GM12872 (cell line): ENCODE measurements at regions not wholly inside any gene's neighbourhood (a gene's known extent, or its start where the extent isn't known, plus 50 kb on each side); places are given as distances from the start of the nearest gene placed in this dataset.

Experiments
- TF ChIP-seq, protein P1 (sequence below): IDR thresholded peaks from 3 replicates; pipeline ENCODE4 v1.5.1; 2011; ENCODE audit warnings: low read depth, mild to moderate bottlenecking, low read length, moderate library complexity; ENCODE audit not compliant: insufficient read depth

DNA sequence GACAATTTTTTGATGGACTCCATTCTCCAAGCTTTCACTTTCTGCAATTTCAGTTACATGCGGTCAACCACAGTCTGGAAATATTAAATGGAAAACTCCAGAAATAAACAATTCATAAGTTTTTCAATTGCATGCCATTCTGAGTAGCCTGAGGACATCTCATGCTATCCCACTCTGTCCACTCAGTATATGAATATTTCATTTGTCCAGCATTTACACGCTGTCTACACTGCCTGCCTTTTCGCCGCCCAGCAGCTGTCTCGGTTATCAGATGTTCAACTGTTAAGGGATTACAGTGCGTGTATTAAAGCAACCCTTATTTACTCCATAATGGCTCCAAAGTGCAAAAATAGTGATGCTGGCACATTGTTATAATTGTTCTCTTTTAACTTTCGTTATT, 116.3 kb downstream of the ADSS2 start:
- TF ChIP-seq, protein P1, sequence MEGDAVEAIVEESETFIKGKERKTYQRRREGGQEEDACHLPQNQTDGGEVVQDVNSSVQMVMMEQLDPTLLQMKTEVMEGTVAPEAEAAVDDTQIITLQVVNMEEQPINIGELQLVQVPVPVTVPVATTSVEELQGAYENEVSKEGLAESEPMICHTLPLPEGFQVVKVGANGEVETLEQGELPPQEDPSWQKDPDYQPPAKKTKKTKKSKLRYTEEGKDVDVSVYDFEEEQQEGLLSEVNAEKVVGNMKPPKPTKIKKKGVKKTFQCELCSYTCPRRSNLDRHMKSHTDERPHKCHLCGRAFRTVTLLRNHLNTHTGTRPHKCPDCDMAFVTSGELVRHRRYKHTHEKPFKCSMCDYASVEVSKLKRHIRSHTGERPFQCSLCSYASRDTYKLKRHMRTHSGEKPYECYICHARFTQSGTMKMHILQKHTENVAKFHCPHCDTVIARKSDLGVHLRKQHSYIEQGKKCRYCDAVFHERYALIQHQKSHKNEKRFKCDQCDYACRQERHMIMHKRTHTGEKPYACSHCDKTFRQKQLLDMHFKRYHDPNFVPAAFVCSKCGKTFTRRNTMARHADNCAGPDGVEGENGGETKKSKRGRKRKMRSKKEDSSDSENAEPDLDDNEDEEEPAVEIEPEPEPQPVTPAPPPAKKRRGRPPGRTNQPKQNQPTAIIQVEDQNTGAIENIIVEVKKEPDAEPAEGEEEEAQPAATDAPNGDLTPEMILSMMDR: no peak

DNA sequence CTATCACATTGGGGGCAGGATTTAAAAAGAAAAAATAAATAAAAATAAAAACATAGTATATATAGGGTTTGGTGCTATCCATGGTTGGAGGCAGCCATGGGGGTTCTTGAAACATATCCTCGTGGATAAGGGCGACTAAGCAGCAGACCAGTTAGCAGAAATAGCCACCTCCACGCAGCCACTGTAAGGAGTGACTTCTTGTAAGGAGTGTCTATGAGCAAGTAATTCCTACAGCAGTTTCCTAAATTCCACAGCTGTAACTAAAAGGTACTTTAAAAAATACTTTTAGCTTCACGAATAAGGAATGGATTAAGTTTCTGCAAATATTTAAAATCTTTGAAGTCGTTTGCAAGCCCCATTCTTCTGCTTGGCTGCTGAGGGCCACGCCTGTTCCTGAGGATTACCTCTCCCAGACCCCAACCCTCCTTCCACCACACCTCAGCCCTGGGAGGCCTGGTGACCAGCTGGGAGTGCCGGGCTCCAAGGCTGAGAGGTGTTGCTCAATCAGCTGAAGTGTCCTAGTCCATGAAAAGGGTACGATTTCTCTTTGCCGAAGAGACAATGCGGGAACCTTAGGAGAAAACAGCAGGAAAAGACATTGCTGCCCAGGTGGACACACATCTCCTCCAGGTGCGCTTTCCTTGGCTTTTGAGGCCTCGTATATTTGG, 115.3 kb downstream of the ADSS2 start:
- TF ChIP-seq, protein P1: no peak

DNA sequence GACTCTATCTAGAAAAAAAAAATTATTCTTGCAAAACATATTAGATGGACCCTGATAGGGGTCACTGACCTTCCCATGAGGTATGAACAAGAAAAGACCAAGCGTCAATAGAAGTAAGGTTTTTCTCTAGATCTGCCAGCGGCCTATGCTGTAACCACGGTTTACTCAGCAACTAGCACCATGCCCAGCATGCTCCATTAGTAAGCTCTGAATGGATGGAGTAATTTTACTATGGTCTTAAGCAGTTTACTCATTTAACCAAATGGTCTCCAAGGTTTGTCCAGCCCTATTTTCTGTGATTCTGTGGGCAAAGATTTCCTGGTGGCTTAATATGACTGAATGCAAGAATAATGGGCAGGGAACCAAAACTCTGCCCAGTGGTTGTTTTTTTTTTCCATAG, 113.9 kb downstream of the ADSS2 start:
- TF ChIP-seq, protein P1: no peak

- TF ChIP-seq, protein P1: no peak
Measured at GRCh38 chr1:244339073-244339692, 112.5 kb downstream of the ADSS2 start.

DNA sequence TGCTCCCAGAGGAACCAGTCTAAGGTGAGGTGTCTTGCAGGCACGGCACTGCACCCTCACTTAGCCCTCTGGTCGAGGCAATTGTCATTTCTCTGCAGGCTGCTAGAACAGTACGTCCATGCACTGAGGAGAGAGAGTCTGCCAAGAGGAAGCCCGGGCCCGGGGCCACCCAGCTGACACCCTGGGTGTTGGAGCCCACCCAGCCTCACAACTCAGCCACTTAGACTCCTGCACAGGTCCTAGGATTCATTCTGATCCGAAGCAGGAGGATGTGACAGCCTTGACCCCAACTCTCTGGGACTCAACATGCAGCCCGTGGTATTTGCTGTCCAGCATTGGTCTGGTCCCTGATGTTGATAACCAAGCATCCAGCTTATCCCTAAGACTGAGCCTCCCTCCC, 111.9 kb downstream of the ADSS2 start:
- TF ChIP-seq, protein P1: no peak

DNA sequence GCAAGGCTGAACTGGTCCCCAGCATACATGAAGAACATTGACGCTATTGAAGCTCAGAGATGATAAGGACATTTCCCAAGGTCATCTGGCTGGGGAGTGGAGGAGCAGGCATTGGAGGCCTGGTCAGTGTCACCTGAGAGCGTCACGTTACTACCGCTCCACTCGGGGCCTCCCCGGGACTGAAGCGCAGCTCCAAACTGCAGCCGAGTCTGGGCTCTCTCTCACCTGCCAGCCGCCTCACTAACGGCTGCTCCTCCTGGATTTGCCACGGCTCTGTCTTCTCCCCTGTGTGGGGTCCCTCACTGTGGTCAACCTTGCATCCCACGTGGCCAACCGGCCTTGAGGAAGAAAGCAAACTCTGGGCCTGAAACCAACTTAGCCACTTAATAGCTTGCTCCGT, 111.3 kb downstream of the ADSS2 start:
- TF ChIP-seq, protein P1: no peak

DNA sequence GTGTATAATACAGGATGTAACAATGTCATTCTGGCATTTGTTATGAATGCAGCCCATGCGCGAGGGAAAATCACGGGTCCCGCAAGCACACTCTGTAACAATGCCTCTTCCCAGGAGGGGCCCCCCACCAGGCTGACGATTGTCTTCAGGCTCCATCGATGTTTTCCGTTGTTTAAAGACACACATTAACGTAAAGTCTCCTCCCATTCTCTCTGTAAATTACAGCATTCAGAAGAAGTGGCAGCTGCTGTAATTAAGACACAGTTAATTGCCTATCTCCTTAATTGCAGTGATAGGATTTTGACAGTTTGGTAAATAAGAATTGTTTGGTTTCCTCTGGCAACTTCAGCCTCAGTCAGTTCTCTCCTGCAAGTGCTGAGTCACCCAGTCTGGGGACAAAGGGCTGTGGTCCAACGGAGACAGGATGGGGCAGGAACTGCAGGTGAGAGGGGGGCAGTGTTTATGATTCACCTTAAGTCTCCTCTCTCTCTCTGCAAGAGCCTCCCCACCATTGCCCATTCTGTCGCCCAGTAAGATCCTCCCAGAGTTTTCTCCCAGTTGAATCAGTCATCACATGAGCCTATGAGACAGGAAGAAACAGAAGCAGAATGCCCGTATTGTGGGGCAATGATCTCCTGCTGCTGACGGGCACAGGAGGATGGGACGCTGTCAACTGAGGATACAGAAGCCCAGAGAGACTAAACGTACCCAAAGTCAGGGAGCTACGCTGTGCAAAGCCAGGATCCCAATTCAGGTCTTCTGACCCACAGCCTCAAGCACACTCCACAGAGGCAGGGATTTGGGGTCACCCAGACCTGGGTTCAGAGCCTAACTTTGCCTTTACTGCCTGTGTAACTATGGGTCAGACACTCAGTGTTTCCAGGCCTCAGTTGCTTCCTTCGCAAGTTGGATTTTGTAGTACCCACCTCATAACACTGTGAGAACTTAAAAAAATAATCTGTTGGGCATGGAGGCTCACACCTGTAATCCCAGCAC, 110.0 kb downstream of the ADSS2 start:
- TF ChIP-seq, protein P1: no peak
